H1 (cell line): ENCODE measurements at regions not wholly inside any gene's neighbourhood (a gene's known extent, or its start where the extent isn't known, plus 50 kb on each side); places are given as distances from the start of the nearest gene placed in this dataset.

ENCODE experiments used
- CTCF ChIA-PET: fragments of 300-600 bp; sonication (Branson Sonifier 250); formaldehyde crosslinking; loops from one replicate; lab custom pipeline; 2021; ENCODE audit not compliant: partially characterized antibody; lab: Charles Lee
- POLR2A ChIA-PET: fragments of 300-600 bp; sonication (Branson Sonifier 250); formaldehyde crosslinking; loops from one replicate; lab custom pipeline; 2021; ENCODE audit warnings: inconsistent platforms; ENCODE audit not compliant: partially characterized antibody; lab: Charles Lee
- DNase-seq, 2 experiments: peaks; one replicate each; pipeline versions ENCODE4 v3.0.0 to v3.0.0-alpha.2; 2010 to 2022; ENCODE audit warnings: low spot score in 2 of 2, low read depth in 1 of 2, mixed read lengths in 1 of 2
- FAIRE-seq: peaks from 2 replicates; lab custom pipeline; 2011; peaks lifted over from hg19 to GRCh38; lab: Jason Lieb, UNC
- H2AFZ ChIP-seq: 2 replicates; pipeline ENCODE4 v1.8.1; 2012; ENCODE audit warnings: low read length, inconsistent platforms
- H2AK5ac ChIP-seq: 2 replicates; pipeline ENCODE4 v1.6.1; 2013; ENCODE audit warnings: low read depth, low read length
- H2BK120ac ChIP-seq: replicated peaks from 2 replicates; pipeline ENCODE3; 2013; ENCODE audit warnings: low read depth, low read length, inconsistent platforms
- H2BK12ac ChIP-seq: 2 replicates; pipeline ENCODE4 v1.6.1; 2013; ENCODE audit warnings: low read depth, low read length
- H2BK15ac ChIP-seq: 2 replicates; pipeline ENCODE4 v1.6.1; 2013; ENCODE audit warnings: low read length
- H2BK20ac ChIP-seq: 2 replicates; pipeline ENCODE4 v1.6.1; 2013; ENCODE audit warnings: low read length
- H2BK5ac ChIP-seq: 2 replicates; pipeline ENCODE4 v1.6.1; 2013; ENCODE audit warnings: low read depth, low read length
- H3K14ac ChIP-seq: 2 replicates; pipeline ENCODE4 v1.6.1; 2013; ENCODE audit warnings: inconsistent platforms; ENCODE audit not compliant: insufficient read length
- H3K18ac ChIP-seq: 2 replicates; pipeline ENCODE4 v1.6.1; 2013; ENCODE audit warnings: low read length; ENCODE audit errors: extremely low read depth
- H3K23ac ChIP-seq: 2 replicates; pipeline ENCODE4 v1.6.1; 2013; ENCODE audit warnings: inconsistent platforms; ENCODE audit not compliant: insufficient read length
- H3K23me2 ChIP-seq: 2 replicates; pipeline ENCODE4 v1.6.1; 2013; ENCODE audit warnings: low read depth, low read length
- H3K27ac ChIP-seq: 2 replicates; pipeline ENCODE4 v1.6.1; 2011; ENCODE audit warnings: low read depth, low read length, inconsistent platforms
- H3K27me3 ChIP-seq, 4 experiments: replicated peaks in 1 of 4; 1 replicate in 1 of 4; 2 replicates in 3 of 4; pipeline versions ENCODE4 v1.6.1 to v1.8.1; 2011 to 2013; ENCODE audit warnings: low read length in 3 of 4, mild to moderate bottlenecking in 3 of 4, inconsistent platforms in 2 of 4, mixed read lengths in 2 of 4, moderate library complexity in 1 of 4; ENCODE audit not compliant: control insufficient read depth in 3 of 4, insufficient read depth in 3 of 4; ENCODE audit errors: extremely low read depth in 1 of 4
- H3K36me3 ChIP-seq, 4 experiments: 2 replicates each; pipeline versions ENCODE4 v1.6.1 to v1.8.1; 2011 to 2013; ENCODE audit warnings: mild to moderate bottlenecking in 4 of 4, low read length in 3 of 4, moderate library complexity in 2 of 4, control low read depth in 1 of 4, inconsistent platforms in 1 of 4; ENCODE audit not compliant: insufficient read depth in 4 of 4, control insufficient read depth in 2 of 4
- H3K4ac ChIP-seq: replicated peaks from 2 replicates; pipeline ENCODE3; 2013; ENCODE audit warnings: low read length, low read depth, mixed read lengths, inconsistent platforms; ENCODE audit not compliant: insufficient read length
- H3K4me1 ChIP-seq, 4 experiments: replicated peaks in 1 of 4; 1 replicate in 1 of 4; 2 replicates in 3 of 4; pipeline versions ENCODE4 v1.6.1 to v1.8.1; 2011 to 2013; ENCODE audit warnings: low read length in 3 of 4, inconsistent platforms in 2 of 4, mixed read lengths in 1 of 4; ENCODE audit not compliant: insufficient read depth in 4 of 4, control insufficient read depth in 3 of 4
- H3K4me2 ChIP-seq, 2 experiments: 2 replicates each; pipeline versions ENCODE4 v1.6.1 to v1.8.1; 2011 to 2013; ENCODE audit warnings: low read depth in 2 of 2, low read length in 2 of 2, control low read depth in 1 of 2, inconsistent platforms in 1 of 2, mild to moderate bottlenecking in 1 of 2; ENCODE audit not compliant: insufficient read depth in 1 of 2
- H3K4me3 ChIP-seq, 4 experiments: fragments of 200-600, 300-600 bp in 1 of 4; sonication (generic), shearing (Covaris generic), sonication (Bioruptor Twin) in 1 of 4; 2 replicates each; pipeline versions ENCODE4 v1.5.1 to v1.8.1; 2011 to 2016; ENCODE audit warnings: low read length in 4 of 4, low read depth in 3 of 4, control low read depth in 2 of 4, inconsistent platforms in 2 of 4, mild to moderate bottlenecking in 2 of 4, mixed read lengths in 1 of 4, moderate library complexity in 1 of 4; ENCODE audit not compliant: insufficient read depth in 2 of 4; ENCODE audit errors: extremely low read depth in 1 of 4
- H3K56ac ChIP-seq: replicated peaks from 2 replicates; pipeline ENCODE3; 2013; ENCODE audit warnings: low read depth, mild to moderate bottlenecking, mixed read lengths, low read length, inconsistent platforms; ENCODE audit not compliant: insufficient read length
- H3K79me1 ChIP-seq: 2 replicates; pipeline ENCODE4 v1.6.1; 2013; ENCODE audit warnings: low read depth, low read length, control low read depth
- H3K79me2 ChIP-seq, 2 experiments: 2 replicates each; pipeline versions ENCODE4 v1.6.1 to v1.8.1; 2012 to 2013; ENCODE audit warnings: low read length in 2 of 2, mild to moderate bottlenecking in 2 of 2, inconsistent platforms in 1 of 2; ENCODE audit not compliant: insufficient read depth in 2 of 2, control insufficient read depth in 1 of 2
- H3K9ac ChIP-seq, 4 experiments: replicated peaks in 1 of 4; 1 replicate in 1 of 4; 2 replicates in 3 of 4; pipeline versions ENCODE4 v1.6.1 to v1.8.1; 2011 to 2013; ENCODE audit warnings: low read depth in 3 of 4, low read length in 3 of 4, control low read depth in 2 of 4, mild to moderate bottlenecking in 2 of 4, moderate library complexity in 2 of 4, inconsistent platforms in 1 of 4; ENCODE audit errors: extremely low read depth in 1 of 4
- H3K9me3 ChIP-seq, 2 experiments: 2 replicates each; pipeline versions ENCODE4 v1.6.1 to v1.8.1; 2012 to 2013; ENCODE audit warnings: mild to moderate bottlenecking in 2 of 2, moderate library complexity in 2 of 2, control low read depth in 1 of 2, inconsistent platforms in 1 of 2, low read depth in 1 of 2, low read length in 1 of 2, mixed read lengths in 1 of 2; ENCODE audit not compliant: insufficient read depth in 2 of 2
- H4K20me1 ChIP-seq, 2 experiments: replicated peaks in 1 of 2; 2 replicates each; pipeline versions ENCODE3 to v1.8.1; 2011 to 2013; ENCODE audit warnings: inconsistent platforms in 2 of 2, low read length in 2 of 2, mild to moderate bottlenecking in 1 of 2; ENCODE audit not compliant: insufficient read depth in 2 of 2, control insufficient read depth in 1 of 2
- H4K5ac ChIP-seq: 2 replicates; pipeline ENCODE4 v1.6.1; 2013; ENCODE audit warnings: low read length, low read depth, mixed read lengths, inconsistent platforms; ENCODE audit not compliant: insufficient read length
- H4K8ac ChIP-seq: 2 replicates; pipeline ENCODE4 v1.8.0; 2013; ENCODE audit warnings: mild to moderate bottlenecking, moderate library complexity, low read length, inconsistent platforms; ENCODE audit not compliant: insufficient read depth; ENCODE audit errors: extremely low read depth
- H4K91ac ChIP-seq: replicated peaks from 2 replicates; pipeline ENCODE3; 2013; ENCODE audit warnings: low read length, mixed read lengths, inconsistent platforms; ENCODE audit not compliant: insufficient read length
- CHD1 ChIP-seq: IDR thresholded peaks from 2 replicates; pipeline ENCODE4 v1.6.1; 2012; ENCODE audit warnings: low read depth, low read length, improper control_type of control experiment
- EP300 ChIP-seq, 2 experiments: IDR thresholded peaks; 1 replicate in 1 of 2; 2 replicates in 1 of 2; pipeline ENCODE4 v1.6.1; 2011 to 2012; ENCODE audit warnings: low read depth in 2 of 2, low read length in 2 of 2, mild to moderate bottlenecking in 2 of 2, borderline replicate concordance in 1 of 2, inconsistent platforms in 1 of 2, moderate library complexity in 1 of 2
- EZH2 ChIP-seq: fragments of 200-600 bp; sonication (generic); IDR thresholded peaks from 2 replicates; pipeline ENCODE4 v1.7.1; 2012; ENCODE audit warnings: low read depth, mild to moderate bottlenecking, moderate library complexity, low read length, inconsistent platforms; ENCODE audit not compliant: severe bottlenecking
- GTF2F1 ChIP-seq: IDR thresholded peaks from 2 replicates; pipeline ENCODE4 v1.6.1; 2012; ENCODE audit warnings: low read depth, low read length, improper control_type of control experiment, borderline replicate concordance
- JUND ChIP-seq: IDR thresholded peaks from 2 replicates; pipeline ENCODE4 v1.6.1; 2011; ENCODE audit warnings: mild to moderate bottlenecking, improper control_type of control experiment, low read length
- SIN3A ChIP-seq, 2 experiments: IDR thresholded peaks in 1 of 2; conservative IDR thresholded peaks in 1 of 2; 2 replicates each; pipeline ENCODE4 v1.6.1; 2011 to 2012; ENCODE audit warnings: low read length in 2 of 2, improper control_type of control experiment in 1 of 2, low read depth in 1 of 2, mild to moderate bottlenecking in 1 of 2
- SRF ChIP-seq: IDR thresholded peaks from 2 replicates; pipeline ENCODE4 v1.6.1; 2011; ENCODE audit warnings: mild to moderate bottlenecking, low read depth, low read length, moderate library complexity
- TAF7 ChIP-seq: optimal IDR thresholded peaks from 2 replicates; pipeline ENCODE3; 2011; ENCODE audit warnings: low read depth, mild to moderate bottlenecking, inconsistent platforms, low read length, moderate library complexity, borderline replicate concordance
- TBP ChIP-seq: IDR thresholded peaks from 2 replicates; pipeline ENCODE4 v1.6.1; 2011; ENCODE audit warnings: low read depth, low read length, improper control_type of control experiment
- ZNF274 ChIP-seq: IDR thresholded peaks from 2 replicates; pipeline ENCODE4 v1.7.0; 2012; ENCODE audit warnings: low read length, borderline replicate concordance; ENCODE audit errors: extremely low read depth
- WGBS, 2 experiments: shearing (Covaris generic) in 1 of 2; methylation state at CpG; one replicate each; pipeline versions ENCODE4 v1.1.6 to v1.1.7; 2013 to 2015; ENCODE audit warnings: low lambda C conversion rate in 2 of 2, mixed read lengths in 2 of 2, inconsistent platforms in 1 of 2, low coverage in 1 of 2, missing lambda C conversion rate in 1 of 2; ENCODE audit not compliant: insufficient replicate concordance in 2 of 2, insufficient coverage in 1 of 2, insufficient read length in 1 of 2; ENCODE audit errors: extremely low coverage in 1 of 2, missing lambda C conversion rate in 1 of 2; 5-methylcytosine and 5-hydroxymethylcytosine counted together
- TF ChIP-seq, protein P1 (sequence below): IDR thresholded peaks from 2 replicates; pipeline ENCODE4 v1.6.1; 2011; ENCODE audit warnings: low read depth, mild to moderate bottlenecking, low read length; ENCODE audit not compliant: insufficient read depth
- TF ChIP-seq, protein P2 (sequence below): IDR thresholded peaks from 2 replicates; pipeline ENCODE4 v1.6.1; 2012; ENCODE audit warnings: low read length, inconsistent platforms

DNA sequence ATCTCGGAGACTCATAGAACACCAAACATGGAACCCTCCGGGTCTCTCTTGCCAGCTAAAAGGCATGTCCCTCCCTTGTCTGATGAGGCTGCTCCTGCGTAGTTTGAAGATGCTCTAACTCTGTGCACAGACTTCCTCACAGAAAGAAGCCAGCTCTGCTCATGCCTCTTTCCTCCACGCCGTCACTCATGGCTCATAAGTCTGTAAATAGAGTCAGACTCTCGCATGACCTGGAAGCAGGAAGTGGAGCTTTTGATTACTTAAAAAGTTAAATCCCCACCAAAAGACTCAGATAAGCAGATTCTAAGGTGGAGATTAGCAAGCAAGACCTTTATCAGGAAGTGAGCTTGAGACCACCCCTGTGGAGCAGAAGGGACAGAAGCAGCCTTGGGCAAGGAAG, 171.6 kb downstream of the TRIM33 start:
- no peaks in the 10 kb centered on the region; the same call in 1 of the 2 replicates for H3K23me2 ChIP-seq
- no peak overlapping the region for H3K4ac ChIP-seq
- no peak overlapping the region for H3K4me2 ChIP-seq
- H2BK12ac ChIP-seq: no peak overlapping the region
- H3K4me3 ChIP-seq: no peak overlapping the region
- no peak overlapping the region for H3K9ac ChIP-seq
- no peak overlapping the region for H4K91ac ChIP-seq
- no peak overlapping the region for H3K27ac ChIP-seq
- FAIRE-seq: no peak
- H3K23ac ChIP-seq: no peak overlapping the region
- no peak overlapping the region for H4K8ac ChIP-seq
- no peaks in the 10 kb centered on the region for H3K36me3 ChIP-seq
- H3K56ac ChIP-seq: no peak overlapping the region
- H4K5ac ChIP-seq: no peak overlapping the region
- POLR2A ChIA-PET: no interaction called here
- no peaks in the 10 kb centered on the region for H3K79me2 ChIP-seq
- H2BK5ac ChIP-seq: no peak overlapping the region
- H3K14ac ChIP-seq: no peak overlapping the region
- no peak overlapping the region for H2BK15ac ChIP-seq
- no peaks in the 10 kb centered on the region for H3K9me3 ChIP-seq
- no peak overlapping the region for H2AK5ac ChIP-seq
- no peak for DNase-seq
- no peak overlapping the region for H3K18ac ChIP-seq
- no peak overlapping the region for H2AFZ ChIP-seq
- 97% methylated on average over 6 of the region's 6 CpGs; no CpG with 5 or more reads in 1 of the 2 experiments for whole genome bisulfite sequencing, 2 experiments
- no peaks in the 10 kb centered on the region for H3K27me3 ChIP-seq
- H4K20me1 ChIP-seq: no peaks in the 10 kb centered on the region
- no peaks in the 10 kb centered on the region for H3K4me1 ChIP-seq
- H3K79me1 ChIP-seq: no peaks in the 10 kb centered on the region
- CTCF ChIA-PET: interaction anchor here (0.5 to 3.2 kb wide), 5 partner anchors 8 to 363 kb away, joined by 3 to 21 read pairs (median 4); no protein-coding TSS in a partner anchor
- H2BK20ac ChIP-seq: no peak overlapping the region
- H2BK120ac ChIP-seq: no peak overlapping the region
- TF ChIP-seq JUND: no peak
- TF ChIP-seq, protein P1, sequence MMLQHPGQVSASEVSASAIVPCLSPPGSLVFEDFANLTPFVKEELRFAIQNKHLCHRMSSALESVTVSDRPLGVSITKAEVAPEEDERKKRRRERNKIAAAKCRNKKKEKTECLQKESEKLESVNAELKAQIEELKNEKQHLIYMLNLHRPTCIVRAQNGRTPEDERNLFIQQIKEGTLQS: no peak
- TF ChIP-seq TAF7: no peak
- TF ChIP-seq ZNF274: no peak
- no peak for TF ChIP-seq EZH2
- no peak for TF ChIP-seq SIN3A (conservative IDR thresholded peaks at IDR 0.05 in 1 of 2, IDR thresholded peaks at IDR 0.05 in 1 of 2; ENCODE audit: low read depth in 1 of 2, low read length in 2 of 2)
- TF ChIP-seq TBP: no peak
- TF ChIP-seq, protein P2, sequence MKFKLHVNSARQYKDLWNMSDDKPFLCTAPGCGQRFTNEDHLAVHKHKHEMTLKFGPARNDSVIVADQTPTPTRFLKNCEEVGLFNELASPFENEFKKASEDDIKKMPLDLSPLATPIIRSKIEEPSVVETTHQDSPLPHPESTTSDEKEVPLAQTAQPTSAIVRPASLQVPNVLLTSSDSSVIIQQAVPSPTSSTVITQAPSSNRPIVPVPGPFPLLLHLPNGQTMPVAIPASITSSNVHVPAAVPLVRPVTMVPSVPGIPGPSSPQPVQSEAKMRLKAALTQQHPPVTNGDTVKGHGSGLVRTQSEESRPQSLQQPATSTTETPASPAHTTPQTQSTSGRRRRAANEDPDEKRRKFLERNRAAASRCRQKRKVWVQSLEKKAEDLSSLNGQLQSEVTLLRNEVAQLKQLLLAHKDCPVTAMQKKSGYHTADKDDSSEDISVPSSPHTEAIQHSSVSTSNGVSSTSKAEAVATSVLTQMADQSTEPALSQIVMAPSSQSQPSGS: no peak
- no peak for TF ChIP-seq EP300 (IDR thresholded peaks at IDR 0.05; ENCODE audit: borderline replicate concordance in 1 of 2, low read depth in 2 of 2, low read length in 2 of 2)
- TF ChIP-seq SRF: no peak
- TF ChIP-seq CHD1: no peak
- no peak for TF ChIP-seq GTF2F1
